Left renal pelvis (tissue), 4 donors: ENCODE measurements at regions not wholly inside any gene's neighbourhood (a gene's known extent, or its start where the extent isn't known, plus 50 kb on each side); places are given as distances from the start of the nearest gene placed in this dataset.
A peak's percentile ranks its signal among the peaks of the same experiment; 100 is the strongest.
"Not testable (repeated sequence)": the region's sequence is repeated elsewhere in the genome, so short reads cannot be mapped to it uniquely, and the experiment has no call there.

Experiments used
- DNase-seq, 4 donors: peaks; one replicate each; pipeline ENCODE4 v3.0.0-alpha.2; 2013; ENCODE audit warnings: low read depth in 4 of 4, low spot score in 3 of 4

GRCh38 chr9:85487872-85488271 is 253.9 kb downstream of the AGTPBP1 start:
- DNase-seq, result no peak

- DNase-seq, result no peak
These were observed 257.5 kb downstream of the AGTPBP1 start for GRCh38 chr9:85484235-85484634.

GRCh38 chr9:85483208-85483607 is 258.5 kb downstream of the AGTPBP1 start:
- DNase-seq, result peak in 2 of 4 donors; percentile 2 to 8

- DNase-seq, result no peak
These were observed 262.4 kb downstream of the AGTPBP1 start for GRCh38 chr9:85479305-85479704.

- DNase-seq, result no peak
These were observed 262.9 kb downstream of the AGTPBP1 start for GRCh38 chr9:85478847-85479246.

GRCh38 chr9:85474896-85475295 is 266.9 kb downstream of the AGTPBP1 start:
- DNase-seq, result not testable (repeated sequence)

GRCh38 chr9:85471791-85472190 is 270.0 kb downstream of the AGTPBP1 start:
- DNase-seq, result no peak

- no peak for DNase-seq
These were observed 272.7 kb downstream of the AGTPBP1 start for GRCh38 chr9:85469041-85469440.

GRCh38 chr9:85466834-85467233 is 274.9 kb downstream of the AGTPBP1 start:
- DNase-seq, result no peak

GRCh38 chr9:85458114-85458864 is 283.5 kb downstream of the AGTPBP1 start:
- DNase-seq, result not testable (repeated sequence)

- DNase-seq, result no peak
These were observed 287.9 kb downstream of the AGTPBP1 start for GRCh38 chr9:85453850-85454249.

- no peak for DNase-seq
These were observed 288.9 kb downstream of the AGTPBP1 start for GRCh38 chr9:85452841-85453240.

GRCh38 chr9:85451680-85452079 is 290.1 kb downstream of the AGTPBP1 start:
- DNase-seq, result no peak

- no peak for DNase-seq
These were observed 295.9 kb downstream of the AGTPBP1 start for GRCh38 chr9:85445887-85446286.

- DNase-seq, result no peak
These were observed 297.5 kb downstream of the AGTPBP1 start for GRCh38 chr9:85444243-85444642.

- DNase-seq, result no peak
These were observed 298.6 kb downstream of the AGTPBP1 start for GRCh38 chr9:85443190-85443598.

GRCh38 chr9:85439791-85440190 is 302.0 kb downstream of the AGTPBP1 start:
- DNase-seq, result no peak

- not testable (repeated sequence) for DNase-seq
These were observed 307.8 kb downstream of the AGTPBP1 start for GRCh38 chr9:85433956-85434355.

- not testable (repeated sequence) for DNase-seq
These were observed 308.2 kb downstream of the AGTPBP1 start for GRCh38 chr9:85433551-85433950.

- no peak for DNase-seq
These were observed 308.7 kb downstream of the AGTPBP1 start for GRCh38 chr9:85433046-85433445.

- DNase-seq, result no peak
These were observed 309.2 kb downstream of the AGTPBP1 start for GRCh38 chr9:85432599-85432998.

- no peak for DNase-seq
These were observed 310.2 kb downstream of the AGTPBP1 start for GRCh38 chr9:85431339-85432102.
